SU-DHL-6 (cell line): ENCODE measurements at regions not wholly inside any gene's neighbourhood (a gene's known extent, or its start where the extent isn't known, plus 50 kb on each side); places are given as distances from the start of the nearest gene placed in this dataset.

Experiments
- H2AFZ ChIP-seq: fragments of 200-600 bp; sonication (generic); 2 replicates; pipeline ENCODE4 v1.6.1; 2014; ENCODE audit warnings: low read depth, mild to moderate bottlenecking, moderate library complexity, mixed read lengths, antibody characterized with exemption, low read length; ENCODE audit not compliant: severe bottlenecking
- H3F3A ChIP-seq: fragments of 200-600 bp; shearing (Covaris generic); 2 replicates; pipeline ENCODE4 v1.6.0; 2016; ENCODE audit warnings: antibody characterized with exemption, mild to moderate bottlenecking; ENCODE audit not compliant: insufficient read depth
- H3K27ac ChIP-seq: fragments of 200-600 bp; sonication (generic); 2 replicates; pipeline ENCODE4 v1.5.1; 2016; ENCODE audit warnings: low read depth, mild to moderate bottlenecking, low read length, moderate library complexity, mixed read lengths
- H3K27me3 ChIP-seq: fragments of 200-600 bp; sonication (generic), shearing (Covaris generic); 2 replicates; pipeline ENCODE4 v1.6.0; 2014; ENCODE audit warnings: mild to moderate bottlenecking, low read length
- H3K36me3 ChIP-seq: fragments of 200-600 bp; sonication (generic); 2 replicates; pipeline ENCODE4 v1.6.1; 2014; ENCODE audit warnings: mild to moderate bottlenecking, low read length, mixed read lengths
- H3K4me2 ChIP-seq: fragments of 300-600, 200-600 bp; shearing (Covaris generic), sonication (generic); 2 replicates; pipeline ENCODE4 v1.6.0; 2014; ENCODE audit warnings: low read length, low read depth, mild to moderate bottlenecking; ENCODE audit not compliant: poor library complexity, severe bottlenecking
- H3K4me3 ChIP-seq: fragments of 200-600 bp; sonication (generic); 2 replicates; pipeline ENCODE4 v1.5.1; 2014; ENCODE audit warnings: antibody characterized with exemption, low read length, mild to moderate bottlenecking, mixed read lengths; ENCODE audit not compliant: insufficient read depth, poor library complexity, severe bottlenecking
- H3K79me2 ChIP-seq: fragments of 200-600 bp; sonication (generic); 2 replicates; pipeline ENCODE4 v1.6.1; 2014; ENCODE audit warnings: mild to moderate bottlenecking, low read length, moderate library complexity; ENCODE audit not compliant: insufficient read depth
- H3K9ac ChIP-seq: fragments of 200-600 bp; sonication (generic); 2 replicates; pipeline ENCODE4 v1.7.0; 2014; ENCODE audit warnings: mild to moderate bottlenecking, low read length
- H3K9me2 ChIP-seq: fragments of 200-600 bp; sonication (generic); replicated peaks from 2 replicates; pipeline ENCODE4 v1.6.1; 2014; ENCODE audit warnings: low read length; ENCODE audit not compliant: insufficient read depth
- H3K9me3 ChIP-seq: fragments of 200-600 bp; sonication (generic); 2 replicates; pipeline ENCODE4 v1.6.1; 2014; ENCODE audit warnings: low read length, mixed read lengths; ENCODE audit not compliant: insufficient read depth
- H4K20me1 ChIP-seq: fragments of 200-600 bp; sonication (generic); 2 replicates; pipeline ENCODE4 v1.6.1; 2014; ENCODE audit warnings: low read depth, mild to moderate bottlenecking, antibody characterized with exemption, low read length, moderate library complexity, mixed read lengths
- EZH2phosphoT487 ChIP-seq: fragments of 200-600 bp; sonication (generic), shearing (Covaris generic); conservative IDR thresholded peaks from 2 replicates; pipeline ENCODE4 v1.6.1; 2018; ENCODE audit warnings: mild to moderate bottlenecking, antibody characterized with exemption, low read length, moderate library complexity, mixed read lengths
- TF ChIP-seq, protein P1 (sequence below): fragments of 200-600 bp; sonication (generic); IDR thresholded peaks from one replicate; pipeline ENCODE4 v1.5.1; 2017; ENCODE audit warnings: antibody characterized with exemption, mild to moderate bottlenecking, low read length, moderate library complexity; ENCODE audit not compliant: insufficient read depth, poor library complexity, severe bottlenecking

- Histone ChIP-seq H3K27ac (no peak overlapping the region), H3K27me3 (no peaks in the 10 kb centered on the region), H3K9ac (no peak overlapping the region), H3K9me2 (no peaks in the 10 kb centered on the region), H3K79me2 (no peaks in the 10 kb centered on the region), H3F3A (no peaks in the 10 kb centered on the region), H3K4me2 (no peak overlapping the region), H4K20me1 (no peaks in the 10 kb centered on the region), H2AFZ (no peak overlapping the region), H3K36me3 (no peaks in the 10 kb centered on the region), H3K4me3 (no peak overlapping the region), H3K9me3 (no peaks in the 10 kb centered on the region)
- TF ChIP-seq, protein P1, sequence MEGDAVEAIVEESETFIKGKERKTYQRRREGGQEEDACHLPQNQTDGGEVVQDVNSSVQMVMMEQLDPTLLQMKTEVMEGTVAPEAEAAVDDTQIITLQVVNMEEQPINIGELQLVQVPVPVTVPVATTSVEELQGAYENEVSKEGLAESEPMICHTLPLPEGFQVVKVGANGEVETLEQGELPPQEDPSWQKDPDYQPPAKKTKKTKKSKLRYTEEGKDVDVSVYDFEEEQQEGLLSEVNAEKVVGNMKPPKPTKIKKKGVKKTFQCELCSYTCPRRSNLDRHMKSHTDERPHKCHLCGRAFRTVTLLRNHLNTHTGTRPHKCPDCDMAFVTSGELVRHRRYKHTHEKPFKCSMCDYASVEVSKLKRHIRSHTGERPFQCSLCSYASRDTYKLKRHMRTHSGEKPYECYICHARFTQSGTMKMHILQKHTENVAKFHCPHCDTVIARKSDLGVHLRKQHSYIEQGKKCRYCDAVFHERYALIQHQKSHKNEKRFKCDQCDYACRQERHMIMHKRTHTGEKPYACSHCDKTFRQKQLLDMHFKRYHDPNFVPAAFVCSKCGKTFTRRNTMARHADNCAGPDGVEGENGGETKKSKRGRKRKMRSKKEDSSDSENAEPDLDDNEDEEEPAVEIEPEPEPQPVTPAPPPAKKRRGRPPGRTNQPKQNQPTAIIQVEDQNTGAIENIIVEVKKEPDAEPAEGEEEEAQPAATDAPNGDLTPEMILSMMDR, result no peak
- TF ChIP-seq EZH2phosphoT487, result no peak
Measured at GRCh38 chr6:113363048-113363798, 493.9 kb upstream of the MARCKS start.

- no peak overlapping the region for H2AFZ ChIP-seq
- no peak overlapping the region for H3K27ac ChIP-seq
- no peaks in the 10 kb centered on the region for H3K79me2 ChIP-seq
- no peak overlapping the region for H3K9ac ChIP-seq
- H3K4me3 ChIP-seq, result no peak overlapping the region
- H3K27me3 ChIP-seq, result no peaks in the 10 kb centered on the region
- H3K36me3 ChIP-seq, result no peaks in the 10 kb centered on the region
- no peaks in the 10 kb centered on the region for H3K9me3 ChIP-seq
- H3K9me2 ChIP-seq, result no peaks in the 10 kb centered on the region
- TF ChIP-seq EZH2phosphoT487, result no peak
- TF ChIP-seq, protein P1, result no peak
- no peaks in the 10 kb centered on the region for H4K20me1 ChIP-seq
- H3F3A ChIP-seq, result no peaks in the 10 kb centered on the region
- H3K4me2 ChIP-seq, result no peak overlapping the region
Measured at GRCh38 chr6:113363866-113364265, 493.3 kb upstream of the MARCKS start.

DNA sequence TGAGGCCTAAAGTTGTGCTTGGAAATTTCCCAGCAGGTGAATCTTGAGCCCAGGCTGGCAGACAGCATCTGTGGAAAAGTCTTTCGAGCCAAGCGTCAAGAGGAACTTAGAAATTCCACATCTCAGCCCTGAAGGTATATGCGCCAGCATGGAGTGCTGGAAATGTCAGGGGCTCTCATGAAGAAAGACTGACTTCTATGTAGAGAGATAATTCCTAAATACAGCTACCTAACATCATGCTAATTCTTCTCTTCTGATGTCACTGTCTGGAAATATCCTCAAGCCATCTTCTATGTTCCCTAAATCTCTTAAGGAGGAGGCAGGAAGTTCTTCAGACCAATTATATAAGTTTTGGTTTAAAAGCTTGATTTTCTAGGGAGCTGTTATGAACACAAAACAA lies 492.4 kb upstream of the MARCKS start:
- Histone ChIP-seq H3F3A (no peaks in the 10 kb centered on the region), H3K79me2 (no peaks in the 10 kb centered on the region), H2AFZ (no peak overlapping the region), H3K27ac (no peak overlapping the region), H3K9me2 (no peaks in the 10 kb centered on the region), H3K4me2 (no peak overlapping the region), H3K9ac (no peak overlapping the region), H3K4me3 (no peak overlapping the region), H3K36me3 (no peaks in the 10 kb centered on the region), H3K9me3 (no peaks in the 10 kb centered on the region), H3K27me3 (no peaks in the 10 kb centered on the region), H4K20me1 (no peaks in the 10 kb centered on the region)
- TF ChIP-seq, protein P1, result no peak
- no peak for TF ChIP-seq EZH2phosphoT487
